NCI-H146 (cell line): ENCODE measurements at regions not wholly inside any gene's neighbourhood (a gene's known extent, or its start where the extent isn't known, plus 50 kb on each side); places are given as distances from the start of the nearest gene placed in this dataset.

Source experiments
- DNase-seq: peaks from one replicate; lab custom pipeline; 2025; lab: John Stamatoyannopoulos, UW

- DNase-seq, result no peak
Measured at GRCh38 chr7:17651863-17652385, 288.4 kb downstream of the SNX13 start.

DNA sequence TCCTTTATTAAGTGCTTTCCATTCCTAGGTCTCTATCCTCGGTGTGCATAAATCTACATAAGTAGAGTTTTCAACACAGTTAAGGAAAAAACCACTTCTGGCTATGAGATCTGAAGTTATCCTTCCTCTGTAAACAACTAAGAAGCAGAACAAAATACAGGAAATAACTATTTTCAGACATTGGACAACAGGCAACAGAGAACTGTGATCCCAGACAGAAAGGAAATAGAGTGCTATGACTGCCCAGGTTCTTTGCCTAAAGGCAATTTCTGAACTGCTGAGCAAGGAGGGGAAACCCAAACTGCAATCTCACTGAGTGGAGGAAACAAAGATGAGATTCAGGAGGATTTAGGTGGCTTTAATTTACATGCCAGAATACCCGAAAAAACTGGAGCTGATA is 285.4 kb downstream of the SNX13 start:
- DNase-seq, result no peak

DNA sequence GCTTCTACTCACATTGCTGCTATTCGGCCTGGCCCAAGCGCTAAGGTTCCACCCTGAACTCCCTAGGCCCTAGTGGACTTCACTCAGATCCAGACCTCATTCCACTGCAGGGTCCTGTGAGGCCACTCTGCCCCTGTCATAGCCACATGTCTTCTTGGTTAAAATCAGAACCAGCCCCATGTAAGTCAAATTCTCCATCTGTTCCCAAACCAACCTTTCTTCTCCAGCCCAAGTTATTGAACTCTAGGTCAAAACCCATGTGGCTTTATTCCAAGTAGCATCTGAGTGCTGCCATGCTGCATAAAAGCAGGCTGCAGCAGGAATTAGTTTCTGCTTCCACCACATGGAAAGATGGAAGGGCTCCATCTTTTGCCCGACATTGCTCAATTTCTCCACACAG is 281.2 kb downstream of the SNX13 start:
- no peak for DNase-seq

- DNase-seq, result no peak
Measured at GRCh38 chr7:17660116-17660515, 280.2 kb downstream of the SNX13 start.

DNA sequence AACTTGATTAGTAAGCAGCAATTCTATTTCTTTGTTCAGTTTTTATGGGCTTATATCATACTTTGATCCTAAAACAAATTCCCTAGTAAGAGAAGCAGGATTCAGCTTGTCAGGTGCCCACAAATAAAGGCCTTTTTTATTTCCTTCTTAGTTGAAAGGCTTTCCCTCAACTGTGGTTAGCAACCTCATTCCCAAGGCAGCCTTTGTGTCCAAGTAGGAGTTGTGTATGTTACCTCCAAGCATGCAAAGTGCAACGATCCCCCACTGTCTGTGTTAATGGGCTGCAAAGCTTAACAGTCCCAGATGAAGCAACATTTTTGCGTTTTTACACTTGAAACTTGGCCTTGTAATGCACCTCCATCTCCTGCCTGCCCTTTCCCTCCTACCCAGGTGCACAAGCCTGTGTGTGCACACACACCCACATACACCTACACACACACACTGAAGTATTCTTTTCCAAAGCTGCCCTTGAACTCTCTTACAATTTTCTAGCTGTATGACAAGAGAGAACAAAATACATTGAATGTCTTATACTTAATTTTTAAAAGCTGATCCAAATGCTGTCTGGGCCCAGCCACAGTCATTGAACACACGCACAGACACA is 278.2 kb downstream of the SNX13 start:
- DNase-seq, result no peak

DNA sequence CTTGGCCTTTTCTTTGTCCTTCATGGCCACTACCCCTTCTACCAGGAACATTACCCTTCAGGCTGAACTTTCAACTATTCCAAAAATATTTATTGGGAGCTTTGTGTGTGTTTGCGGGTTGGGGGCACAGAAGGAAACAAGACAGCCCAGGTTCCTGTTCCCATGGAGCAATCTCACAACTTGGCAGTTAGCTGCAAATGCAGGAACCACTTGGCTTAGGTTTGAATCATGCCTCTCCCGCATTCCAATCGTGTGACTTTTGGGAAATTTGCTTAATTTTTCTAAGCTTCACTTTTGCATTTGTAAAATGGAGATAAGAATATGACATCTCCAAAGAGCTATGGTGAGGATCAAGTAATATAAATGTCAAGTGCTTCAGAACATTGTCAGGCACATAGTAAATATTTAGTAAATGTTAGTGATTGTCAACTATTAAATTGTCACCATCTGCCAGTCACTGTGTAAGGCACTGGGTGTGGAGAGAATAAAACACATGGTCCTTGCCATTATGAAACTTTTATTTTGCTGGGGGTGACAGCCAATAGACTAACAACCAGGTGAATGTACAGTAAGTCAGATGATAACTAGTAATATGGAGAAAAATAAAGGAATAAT is 277.1 kb downstream of the SNX13 start:
- DNase-seq, result no peak

- DNase-seq, result no peak
Measured at GRCh38 chr7:17665029-17665428, 275.3 kb downstream of the SNX13 start.

GRCh38 chr7:17668122-17668521 is 272.2 kb downstream of the SNX13 start:
- no peak for DNase-seq

- DNase-seq, result no peak
Measured at GRCh38 chr7:17669204-17669603, 271.1 kb downstream of the SNX13 start.

GRCh38 chr7:17671956-17672355 is 268.3 kb downstream of the SNX13 start:
- DNase-seq, result no peak

DNA sequence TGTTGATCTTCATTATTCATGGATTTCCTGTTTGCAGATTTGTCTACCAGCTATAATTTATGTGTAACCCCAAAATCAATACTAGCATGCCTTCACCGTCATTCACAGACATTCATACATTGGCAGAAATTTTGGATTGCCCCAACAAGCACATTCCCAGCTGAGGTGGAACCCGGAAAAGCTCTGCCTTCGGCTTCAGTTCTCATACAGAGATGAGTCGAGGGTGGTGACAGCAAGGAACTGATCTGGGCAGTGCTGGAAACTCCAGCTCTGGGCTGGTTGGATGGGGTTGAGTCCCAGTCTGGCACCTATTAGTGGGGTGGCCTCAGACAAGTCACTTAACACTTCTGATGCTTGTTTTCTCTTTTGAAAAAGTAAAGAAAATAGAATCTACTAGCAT is 267.5 kb downstream of the SNX13 start:
- no peak for DNase-seq

GRCh38 chr7:17674166-17674942 is 265.9 kb downstream of the SNX13 start:
- DNase-seq, result no peak

GRCh38 chr7:17674943-17675608 is 265.2 kb downstream of the SNX13 start:
- no peak for DNase-seq

GRCh38 chr7:17677408-17677807 is 262.9 kb downstream of the SNX13 start:
- no peak for DNase-seq

- no peak for DNase-seq
Measured at GRCh38 chr7:17678896-17679295, 261.4 kb downstream of the SNX13 start.

DNA sequence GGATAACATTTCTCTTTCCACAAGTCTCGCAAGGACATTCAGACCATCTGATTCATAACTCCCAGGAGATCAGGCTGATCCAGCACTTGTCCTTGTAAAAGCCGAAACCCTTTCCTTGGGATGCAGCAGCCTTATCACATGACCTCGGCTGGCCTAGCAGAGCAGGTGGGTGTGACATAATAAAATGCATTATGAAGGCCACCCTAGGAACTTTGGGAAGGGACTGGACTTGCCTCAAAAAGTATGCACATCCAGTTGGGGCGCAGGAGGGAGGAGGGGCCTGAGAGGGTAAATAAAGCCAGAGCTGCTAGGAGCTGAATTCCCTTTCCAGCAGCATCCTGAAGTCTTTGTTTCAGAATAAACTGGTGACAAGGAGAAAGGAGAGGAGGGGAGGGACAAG is 260.8 kb downstream of the SNX13 start:
- DNase-seq, result no peak

GRCh38 chr7:17680026-17680425 is 260.3 kb downstream of the SNX13 start:
- no peak for DNase-seq

DNA sequence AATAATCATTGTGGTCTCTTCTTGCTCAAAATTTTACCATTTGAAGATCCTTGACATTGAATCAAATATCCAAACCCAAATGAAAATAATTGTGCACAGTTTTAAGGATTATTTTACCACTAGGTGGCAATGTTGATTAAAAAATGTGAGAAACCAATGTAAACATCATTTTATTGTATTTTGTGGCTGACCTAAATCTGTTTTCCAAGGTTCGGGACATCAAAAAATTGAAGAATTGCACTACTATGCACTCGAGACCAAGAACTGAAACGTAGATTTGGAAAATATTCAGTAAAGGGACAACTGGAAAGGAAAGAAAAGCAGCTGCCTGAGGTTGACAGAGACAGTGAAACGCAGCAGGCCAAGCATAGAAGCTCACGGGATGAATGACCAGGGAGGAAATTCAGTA is 259.3 kb downstream of the SNX13 start:
- DNase-seq, result no peak

GRCh38 chr7:17681965-17682364 is 258.3 kb downstream of the SNX13 start:
- no peak for DNase-seq

DNA sequence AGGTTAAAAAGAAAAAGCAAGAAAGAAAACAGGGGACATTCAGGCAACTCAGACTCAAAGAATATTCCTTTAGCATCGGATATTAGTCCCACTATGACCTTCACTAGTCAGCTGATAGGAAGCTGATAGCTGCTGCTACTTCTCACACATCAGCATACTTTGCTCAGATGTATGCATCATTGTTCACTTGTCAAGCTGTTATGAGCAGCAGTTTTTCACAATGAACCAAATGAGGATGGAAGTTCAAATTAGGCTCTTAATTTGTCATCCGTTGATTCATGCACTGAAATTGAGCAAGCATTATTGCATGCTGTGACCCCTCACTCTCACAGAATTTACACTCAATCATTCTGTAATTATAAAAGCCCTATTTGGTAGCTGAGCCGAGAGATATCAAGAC is 257.7 kb downstream of the SNX13 start:
- peak; percentile 11 for DNase-seq

DNA sequence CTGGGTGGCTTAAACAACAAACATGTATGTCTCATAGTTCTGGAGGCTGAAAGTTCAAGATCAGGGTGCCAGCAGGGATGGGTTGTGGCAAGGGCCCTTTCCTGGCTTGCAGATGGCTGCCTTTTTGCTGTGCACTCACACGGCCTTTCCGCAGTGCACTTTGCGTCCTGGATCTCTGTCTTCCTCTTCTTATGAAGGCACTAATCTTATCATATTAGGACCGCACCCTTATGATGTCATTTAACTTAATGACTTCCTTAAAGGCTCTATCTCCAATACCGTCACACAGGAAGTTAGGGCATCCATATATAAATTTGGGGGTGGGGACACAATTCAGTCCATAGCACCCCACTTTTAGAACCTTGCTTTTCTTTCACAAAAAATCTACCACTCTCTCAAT is 255.2 kb downstream of the SNX13 start:
- no peak for DNase-seq

DNA sequence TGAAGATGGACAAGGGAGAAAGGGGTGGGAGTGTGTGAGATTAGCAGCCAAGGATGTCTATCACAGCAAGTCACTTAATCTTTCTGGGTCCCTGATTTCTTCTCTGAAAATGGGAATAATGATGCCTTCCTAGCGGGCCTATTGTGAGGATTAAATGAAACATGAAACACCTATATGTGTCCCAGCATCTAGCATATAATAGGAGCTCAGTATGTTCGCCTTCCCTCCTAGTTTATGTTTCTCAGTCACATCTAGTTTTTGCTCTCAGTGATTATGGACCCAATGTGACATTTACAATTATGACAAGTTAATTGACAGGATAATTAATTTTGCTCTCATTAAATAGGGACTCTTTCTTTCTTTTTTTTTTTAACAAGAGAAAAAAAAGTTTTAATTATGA is 252.9 kb downstream of the SNX13 start:
- no peak for DNase-seq
